ENCODE measurements at regions not wholly inside any gene's neighbourhood (a gene's known extent, or its start where the extent isn't known, plus 50 kb on each side); places are given as distances from the start of the nearest gene placed in this dataset.

DNA sequence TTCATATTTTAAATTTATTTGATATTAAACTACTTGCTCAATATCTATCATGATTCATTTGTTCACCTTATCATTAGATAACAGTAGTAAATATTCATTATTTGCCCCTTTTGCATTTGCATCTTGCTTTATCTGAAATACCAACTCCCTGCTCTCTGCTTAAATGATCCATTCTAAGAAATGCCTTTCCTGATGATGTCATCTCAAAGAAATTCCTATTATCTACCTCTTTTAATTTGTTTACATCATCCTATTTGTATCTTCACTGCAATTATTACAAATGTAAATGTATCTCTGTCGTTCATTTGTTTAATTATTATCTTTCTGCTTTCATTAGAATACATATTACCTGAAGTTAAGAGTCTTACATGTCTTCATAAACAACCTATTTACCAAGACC, 549.9 kb downstream of the CBLN2 start:
- no peak for TF ChIP-seq SUZ12 (IDR thresholded peaks at IDR 0.05)
- TF ChIP-seq, protein P1, sequence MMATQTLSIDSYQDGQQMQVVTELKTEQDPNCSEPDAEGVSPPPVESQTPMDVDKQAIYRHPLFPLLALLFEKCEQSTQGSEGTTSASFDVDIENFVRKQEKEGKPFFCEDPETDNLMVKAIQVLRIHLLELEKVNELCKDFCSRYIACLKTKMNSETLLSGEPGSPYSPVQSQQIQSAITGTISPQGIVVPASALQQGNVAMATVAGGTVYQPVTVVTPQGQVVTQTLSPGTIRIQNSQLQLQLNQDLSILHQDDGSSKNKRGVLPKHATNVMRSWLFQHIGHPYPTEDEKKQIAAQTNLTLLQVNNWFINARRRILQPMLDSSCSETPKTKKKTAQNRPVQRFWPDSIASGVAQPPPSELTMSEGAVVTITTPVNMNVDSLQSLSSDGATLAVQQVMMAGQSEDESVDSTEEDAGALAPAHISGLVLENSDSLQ (IDR thresholded peaks at IDR 0.05) = no peak
- TF ChIP-seq ZNF384 (IDR thresholded peaks at IDR 0.05) = no peak
- TF ChIP-seq ARNT (IDR thresholded peaks at IDR 0.05) = no peak
- TF ChIP-seq FOXK2 (IDR thresholded peaks at IDR 0.05) = no peak
- TF ChIP-seq BHLHE40 (IDR thresholded peaks at IDR 0.05; ENCODE audit: borderline replicate concordance) = no peak
- TF ChIP-seq SP1 (IDR thresholded peaks at IDR 0.05) = no peak
